Panc1 (cell line): ENCODE measurements at regions not wholly inside any gene's neighbourhood (a gene's known extent, or its start where the extent isn't known, plus 50 kb on each side); places are given as distances from the start of the nearest gene placed in this dataset.

Experiments used
- ATAC-seq: fragments of 200-7000 bp; cut with Tn5 transposase; 2 replicates; pipeline ENCODE4 v1.9.1; 2020; ENCODE audit warnings: mild to moderate bottlenecking, moderate library complexity
- BruUV-seq: library from RNA; stranded (reverse); fragments of 400-500 nt; replicated peaks from 2 replicates; lab custom pipeline; 2021; lab: Mats Ljungman, UMichigan
- CTCF ChIA-PET: fragments of 300-600 bp; sonication (Branson Sonifier 250); formaldehyde crosslinking; loops from one replicate; lab custom pipeline; 2022; ENCODE audit warnings: antibody characterized with exemption; lab: Charles Lee
- POLR2A ChIA-PET: fragments of 300-600 bp; sonication (Branson Sonifier 250); formaldehyde crosslinking; loops from one replicate; lab custom pipeline; 2022; ENCODE audit warnings: antibody characterized with exemption; lab: Charles Lee
- DNase-seq: peaks from one replicate; pipeline ENCODE4 v3.0.0-alpha.2; 2010; ENCODE audit warnings: low read depth, low spot score
- H3K27ac ChIP-seq: 2 replicates; pipeline ENCODE4 v1.5.1; 2011; ENCODE audit warnings: mild to moderate bottlenecking, low read length, inconsistent platforms
- H3K27me3 ChIP-seq: fragments of 200-500 bp; sonication (Bioruptor generic); 2 replicates; pipeline ENCODE4 v1.6.0; 2014; ENCODE audit warnings: low read length, inconsistent platforms; ENCODE audit not compliant: control insufficient read depth, insufficient read depth
- H3K36me3 ChIP-seq: fragments of 200-500 bp; sonication (Bioruptor generic); 2 replicates; pipeline ENCODE4 v1.5.1; 2014; ENCODE audit warnings: inconsistent platforms, mild to moderate bottlenecking, low read length, moderate library complexity; ENCODE audit not compliant: control insufficient read depth, insufficient read depth
- H3K4me1 ChIP-seq: 2 replicates; pipeline ENCODE4 v1.5.1; 2011; ENCODE audit warnings: inconsistent platforms, mild to moderate bottlenecking, low read length, moderate library complexity; ENCODE audit not compliant: control insufficient read depth, insufficient read depth
- H3K4me3 ChIP-seq, 2 experiments: 2 replicates each; pipeline ENCODE4 v1.5.1; 2011 to 2012; ENCODE audit warnings: low read depth in 2 of 2, low read length in 2 of 2, mild to moderate bottlenecking in 2 of 2, inconsistent platforms in 1 of 2, moderate library complexity in 1 of 2
- H3K9me3 ChIP-seq: fragments of 200-500 bp; sonication (Bioruptor generic); 2 replicates; pipeline ENCODE4 v1.5.1; 2014; ENCODE audit warnings: low read depth, mild to moderate bottlenecking, inconsistent platforms, low read length, moderate library complexity; ENCODE audit not compliant: control insufficient read depth, insufficient read depth
- POLR2AphosphoS5 ChIP-seq: IDR thresholded peaks from 2 replicates; pipeline ENCODE4 v1.6.1; 2012; ENCODE audit warnings: mild to moderate bottlenecking, low read depth, low read length, moderate library complexity
- SIN3A ChIP-seq: IDR thresholded peaks from 2 replicates; pipeline ENCODE4 v1.6.1; 2012; ENCODE audit warnings: low read depth, mild to moderate bottlenecking, low read length, moderate library complexity, borderline replicate concordance; ENCODE audit not compliant: insufficient read depth
- TCF7L2 ChIP-seq: IDR thresholded peaks from 2 replicates; pipeline ENCODE4 v1.6.1; 2011; ENCODE audit warnings: mild to moderate bottlenecking, low read depth, low read length, inconsistent platforms
- in situ Hi-C: cut with HindIII; loops from 2 replicates; pipeline ENCODE4 v1.10.0; 2016; ENCODE audit warnings: low sequenced_read_pairs, low pct_unique_long_range_greater_than_20kb
- intact Hi-C: fragments of 100-400 bp; cut with micrococcal nuclease; formaldehyde crosslinking; loops from one replicate; pipeline ENCODE4 v1.10.0; 2022; ENCODE audit not compliant: unreplicated experiment
- TF ChIP-seq, protein P1 (sequence below): fragments of 450-650 bp; IDR thresholded peaks from 2 replicates; pipeline ENCODE4 v1.5.1; 2017; ENCODE audit warnings: mild to moderate bottlenecking
- TF ChIP-seq, protein P2 (sequence below), 2 experiments: IDR thresholded peaks; 2 replicates each; pipeline ENCODE4 v1.6.1; 2011 to 2012; ENCODE audit warnings: low read depth in 2 of 2, control low read depth in 1 of 2, low read length in 1 of 2, mild to moderate bottlenecking in 1 of 2, moderate library complexity in 1 of 2; ENCODE audit not compliant: insufficient read depth in 1 of 2

DNA sequence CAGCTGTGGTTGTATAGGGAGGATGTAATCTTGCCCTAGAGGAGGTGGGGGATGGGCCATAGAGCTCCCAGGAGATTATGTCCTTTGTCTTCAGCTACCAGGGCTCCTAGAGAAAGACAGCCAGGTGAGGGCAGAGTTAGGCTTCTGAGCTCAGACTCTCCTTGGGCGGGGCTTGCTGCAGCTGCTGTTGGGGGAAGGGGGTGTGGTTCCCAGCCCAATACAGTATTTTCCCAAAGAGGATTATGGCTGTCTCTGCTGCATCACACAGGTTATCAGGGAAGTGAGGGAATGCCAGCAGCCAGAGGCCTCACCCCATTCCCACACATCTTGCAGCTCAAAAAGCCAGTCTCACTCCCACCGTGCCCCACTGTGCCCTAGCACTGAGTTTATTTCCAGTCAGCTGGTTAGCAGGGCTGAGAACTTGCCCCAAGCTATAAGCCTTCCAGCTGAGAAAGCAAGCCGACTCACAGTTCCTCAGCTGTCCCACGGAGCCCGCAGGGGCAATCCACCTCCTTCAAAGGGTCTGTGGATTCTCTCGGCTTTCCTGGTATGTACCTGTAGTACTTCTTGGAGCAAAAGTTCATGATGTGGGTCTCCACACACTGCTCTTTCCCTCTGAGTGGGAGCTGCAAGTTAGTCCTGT, 217.3 kb upstream of the CPNE8 start:
- Histone ChIP-seq H3K4me1 (no peaks in the 10 kb centered on the region), H3K4me3 (no peak overlapping the region), H3K27me3 (no peaks in the 10 kb centered on the region), H3K9me3 (no peaks in the 10 kb centered on the region), H3K27ac (no peak overlapping the region), H3K36me3 (no peaks in the 10 kb centered on the region)
- ATAC-seq (no peak), DNase-seq (no peak)
- TF ChIP-seq, protein P1, sequence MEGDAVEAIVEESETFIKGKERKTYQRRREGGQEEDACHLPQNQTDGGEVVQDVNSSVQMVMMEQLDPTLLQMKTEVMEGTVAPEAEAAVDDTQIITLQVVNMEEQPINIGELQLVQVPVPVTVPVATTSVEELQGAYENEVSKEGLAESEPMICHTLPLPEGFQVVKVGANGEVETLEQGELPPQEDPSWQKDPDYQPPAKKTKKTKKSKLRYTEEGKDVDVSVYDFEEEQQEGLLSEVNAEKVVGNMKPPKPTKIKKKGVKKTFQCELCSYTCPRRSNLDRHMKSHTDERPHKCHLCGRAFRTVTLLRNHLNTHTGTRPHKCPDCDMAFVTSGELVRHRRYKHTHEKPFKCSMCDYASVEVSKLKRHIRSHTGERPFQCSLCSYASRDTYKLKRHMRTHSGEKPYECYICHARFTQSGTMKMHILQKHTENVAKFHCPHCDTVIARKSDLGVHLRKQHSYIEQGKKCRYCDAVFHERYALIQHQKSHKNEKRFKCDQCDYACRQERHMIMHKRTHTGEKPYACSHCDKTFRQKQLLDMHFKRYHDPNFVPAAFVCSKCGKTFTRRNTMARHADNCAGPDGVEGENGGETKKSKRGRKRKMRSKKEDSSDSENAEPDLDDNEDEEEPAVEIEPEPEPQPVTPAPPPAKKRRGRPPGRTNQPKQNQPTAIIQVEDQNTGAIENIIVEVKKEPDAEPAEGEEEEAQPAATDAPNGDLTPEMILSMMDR = no peak
- no peak for TF ChIP-seq SIN3A
- TF ChIP-seq, protein P2, sequence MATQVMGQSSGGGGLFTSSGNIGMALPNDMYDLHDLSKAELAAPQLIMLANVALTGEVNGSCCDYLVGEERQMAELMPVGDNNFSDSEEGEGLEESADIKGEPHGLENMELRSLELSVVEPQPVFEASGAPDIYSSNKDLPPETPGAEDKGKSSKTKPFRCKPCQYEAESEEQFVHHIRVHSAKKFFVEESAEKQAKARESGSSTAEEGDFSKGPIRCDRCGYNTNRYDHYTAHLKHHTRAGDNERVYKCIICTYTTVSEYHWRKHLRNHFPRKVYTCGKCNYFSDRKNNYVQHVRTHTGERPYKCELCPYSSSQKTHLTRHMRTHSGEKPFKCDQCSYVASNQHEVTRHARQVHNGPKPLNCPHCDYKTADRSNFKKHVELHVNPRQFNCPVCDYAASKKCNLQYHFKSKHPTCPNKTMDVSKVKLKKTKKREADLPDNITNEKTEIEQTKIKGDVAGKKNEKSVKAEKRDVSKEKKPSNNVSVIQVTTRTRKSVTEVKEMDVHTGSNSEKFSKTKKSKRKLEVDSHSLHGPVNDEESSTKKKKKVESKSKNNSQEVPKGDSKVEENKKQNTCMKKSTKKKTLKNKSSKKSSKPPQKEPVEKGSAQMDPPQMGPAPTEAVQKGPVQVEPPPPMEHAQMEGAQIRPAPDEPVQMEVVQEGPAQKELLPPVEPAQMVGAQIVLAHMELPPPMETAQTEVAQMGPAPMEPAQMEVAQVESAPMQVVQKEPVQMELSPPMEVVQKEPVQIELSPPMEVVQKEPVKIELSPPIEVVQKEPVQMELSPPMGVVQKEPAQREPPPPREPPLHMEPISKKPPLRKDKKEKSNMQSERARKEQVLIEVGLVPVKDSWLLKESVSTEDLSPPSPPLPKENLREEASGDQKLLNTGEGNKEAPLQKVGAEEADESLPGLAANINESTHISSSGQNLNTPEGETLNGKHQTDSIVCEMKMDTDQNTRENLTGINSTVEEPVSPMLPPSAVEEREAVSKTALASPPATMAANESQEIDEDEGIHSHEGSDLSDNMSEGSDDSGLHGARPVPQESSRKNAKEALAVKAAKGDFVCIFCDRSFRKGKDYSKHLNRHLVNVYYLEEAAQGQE (IDR thresholded peaks at IDR 0.05; ENCODE audit: insufficient read depth in 1 of 2, low read depth in 2 of 2, low read length in 1 of 2) = no peak
- TF ChIP-seq POLR2AphosphoS5 = no peak
- no peak for TF ChIP-seq TCF7L2
- in situ Hi-C loops (no loop called here), intact Hi-C loops (no loop called here)
- ChIA-PET CTCF (no interaction called here), POLR2A (no interaction called here)
- BruUV-seq = no TSS peak

- POLR2A ChIA-PET = no interaction called here
Observed at GRCh38 chr12:39116861-39117260, 211.5 kb upstream of the CPNE8 start.

More at GRCh38 chr12:39116861-39117260, 211.5 kb upstream of the CPNE8 start:
- Histone ChIP-seq H3K4me1 (no peaks in the 10 kb centered on the region), H3K4me3 (no peak overlapping the region), H3K36me3 (no peaks in the 10 kb centered on the region), H3K9me3 (no peaks in the 10 kb centered on the region), H3K27ac (no peak overlapping the region), H3K27me3 (no peaks in the 10 kb centered on the region)
- DNase-seq (no peak), ATAC-seq (no peak)
- BruUV-seq = no TSS peak
- TF ChIP-seq, protein P2 (IDR thresholded peaks at IDR 0.05; ENCODE audit: insufficient read depth in 1 of 2, low read depth in 2 of 2, low read length in 1 of 2) = no peak
- TF ChIP-seq POLR2AphosphoS5 (no peak), SIN3A (no peak), TCF7L2 (no peak)
- TF ChIP-seq, protein P1 = no peak
- in situ Hi-C loops = no loop called here
- CTCF ChIA-PET = no interaction called here
- intact Hi-C loops = no loop called here
